ENCODE measurements at regions not wholly inside any gene's neighbourhood (a gene's known extent, or its start where the extent isn't known, plus 50 kb on each side); places are given as distances from the start of the nearest gene placed in this dataset.

DNA sequence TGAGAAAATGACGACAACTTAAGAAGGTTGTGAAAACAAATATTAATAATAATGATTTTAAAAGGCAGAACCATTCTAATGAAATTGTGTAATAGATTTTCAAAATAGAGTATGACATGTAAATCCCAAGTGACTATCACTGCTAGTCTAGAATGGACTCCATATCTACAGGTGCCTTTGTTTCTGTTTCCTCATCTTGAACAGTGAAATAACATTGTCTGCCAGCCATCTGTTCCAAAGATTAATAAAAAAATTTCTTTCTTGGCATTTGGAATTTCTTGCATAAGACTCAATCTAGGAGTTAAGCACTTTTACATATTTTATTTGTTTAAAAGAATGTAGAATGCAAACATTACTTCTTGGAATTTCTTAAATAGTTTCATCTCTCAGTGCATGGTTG is 520.1 kb upstream of the ARGLU1 start:
- no peaks in the 10 kb centered on the region for H3K36me3 Mint-ChIP-seq (ENCODE audit: low read depth)
- H3K4me1 Mint-ChIP-seq (ENCODE audit: low read depth), result no peaks in the 10 kb centered on the region
- H3K4me3 Mint-ChIP-seq, result no peak overlapping the region
- H3K27me3 Mint-ChIP-seq, result no peaks in the 10 kb centered on the region
- H3K9me3 Mint-ChIP-seq, result peaks cover 6% of the 10 kb centered on the region
- H3K27ac Mint-ChIP-seq, result no peak overlapping the region

DNA sequence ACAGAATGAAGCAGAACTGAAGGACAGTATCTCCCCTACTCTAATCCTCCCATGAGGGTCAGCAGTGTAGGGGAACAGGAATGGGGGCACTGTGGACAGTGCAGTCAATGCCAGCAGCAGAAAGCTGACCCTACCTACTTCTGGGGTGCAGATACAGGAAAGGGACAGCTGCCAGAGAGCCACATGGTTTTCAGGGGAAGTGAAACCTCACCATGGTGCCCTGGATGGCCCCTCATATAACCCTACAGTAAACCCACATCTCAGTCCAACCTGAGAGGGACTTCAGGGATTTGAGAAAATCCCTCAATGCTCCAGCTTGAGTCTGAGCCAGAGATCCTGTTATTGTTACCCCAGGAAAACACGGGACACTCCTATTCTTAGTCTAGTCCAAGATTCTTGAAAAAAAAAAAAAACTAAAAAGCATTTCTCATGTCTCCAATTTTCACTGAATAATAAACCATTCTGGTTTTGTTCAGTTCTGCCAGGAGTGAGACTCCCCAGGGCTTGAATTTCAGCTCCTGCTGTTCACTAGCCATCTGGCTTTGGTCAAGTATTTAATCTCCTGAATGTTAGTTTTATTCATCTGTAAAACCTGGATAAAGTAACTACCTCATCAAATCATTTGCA is 511.6 kb upstream of the ARGLU1 start:
- peaks cover 12% of the 10 kb centered on the region for H3K9me3 Mint-ChIP-seq
- no peak overlapping the region for H3K27ac Mint-ChIP-seq
- no peaks in the 10 kb centered on the region for H3K36me3 Mint-ChIP-seq (ENCODE audit: low read depth)
- no peak overlapping the region for H3K4me3 Mint-ChIP-seq
- no peaks in the 10 kb centered on the region for H3K4me1 Mint-ChIP-seq (ENCODE audit: low read depth)
- no peaks in the 10 kb centered on the region for H3K27me3 Mint-ChIP-seq

DNA sequence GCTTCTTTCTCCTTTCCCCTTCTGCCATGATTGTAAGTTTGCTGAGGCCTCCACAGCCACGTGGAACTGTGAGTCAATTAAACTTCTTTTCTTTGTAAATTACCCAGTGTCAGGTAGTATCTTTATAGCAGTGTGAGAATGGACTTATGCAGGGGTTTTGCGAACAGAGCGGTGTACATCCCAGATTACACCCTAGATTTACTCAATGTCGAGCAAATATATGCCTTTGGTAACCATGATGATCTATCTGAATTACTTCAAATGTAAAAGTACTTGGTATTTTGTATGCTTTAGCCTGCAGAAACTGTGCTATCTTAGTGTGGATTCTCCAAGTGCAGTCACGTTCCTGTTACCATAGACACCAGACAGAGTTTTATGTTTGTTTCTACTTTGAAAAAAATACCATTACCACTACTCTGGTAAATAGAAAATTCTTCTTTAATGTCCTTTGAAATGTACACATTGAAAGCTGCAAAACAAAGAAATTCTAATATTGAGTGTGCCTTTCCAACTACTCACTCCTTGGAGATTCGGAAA is 510.4 kb upstream of the ARGLU1 start:
- Mint-ChIP-seq H3K27me3 (no peaks in the 10 kb centered on the region), H3K27ac (no peak overlapping the region), H3K4me1 (ENCODE audit: low read depth) (no peaks in the 10 kb centered on the region), H3K36me3 (ENCODE audit: low read depth) (no peaks in the 10 kb centered on the region), H3K4me3 (no peak overlapping the region), H3K9me3 (peaks cover 6% of the 10 kb centered on the region)

DNA sequence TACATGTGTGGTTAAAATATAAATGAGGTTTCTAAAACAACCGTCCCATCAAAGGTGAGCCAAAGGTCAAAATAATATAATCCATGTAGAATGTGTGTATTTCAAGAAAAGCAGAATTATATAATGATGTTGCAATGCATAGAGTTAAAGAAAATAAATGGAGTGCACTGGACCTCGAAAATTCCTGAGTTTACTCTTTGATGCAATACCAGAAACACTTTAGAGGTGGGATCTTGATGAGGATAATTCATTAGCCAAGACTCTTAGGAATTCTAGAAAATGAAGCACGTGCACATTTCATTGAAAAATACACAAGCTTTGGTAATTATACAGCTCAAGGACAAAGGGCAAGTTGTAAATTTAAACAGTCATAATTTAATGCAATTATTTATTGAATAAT is 508.9 kb upstream of the ARGLU1 start:
- no peaks in the 10 kb centered on the region for H3K27me3 Mint-ChIP-seq
- no peaks in the 10 kb centered on the region for H3K4me1 Mint-ChIP-seq (ENCODE audit: low read depth)
- no peak overlapping the region for H3K27ac Mint-ChIP-seq
- no peak overlapping the region for H3K4me3 Mint-ChIP-seq
- H3K36me3 Mint-ChIP-seq (ENCODE audit: low read depth), result no peaks in the 10 kb centered on the region
- H3K9me3 Mint-ChIP-seq, result peaks cover 6% of the 10 kb centered on the region

DNA sequence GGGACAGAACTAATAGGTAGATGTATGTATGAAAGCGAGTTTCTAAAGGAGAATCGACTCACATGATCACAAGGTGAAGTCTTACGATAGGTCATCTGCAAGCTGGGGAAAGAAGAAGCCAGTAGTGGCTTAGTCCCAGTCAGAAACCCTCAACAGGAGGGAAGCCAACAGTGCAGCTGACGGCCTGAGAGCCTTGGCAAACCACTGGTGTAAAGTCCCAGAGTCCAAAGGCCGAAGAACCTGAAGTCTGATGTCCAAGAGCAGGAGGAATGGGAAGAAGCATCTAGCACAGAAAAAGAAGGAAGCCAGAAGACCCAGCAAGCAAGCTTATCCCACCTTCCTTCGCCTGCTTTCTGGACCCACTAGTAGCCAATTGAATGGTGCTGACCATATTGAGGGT is 507.6 kb upstream of the ARGLU1 start:
- no peaks in the 10 kb centered on the region for H3K27me3 Mint-ChIP-seq
- no peaks in the 10 kb centered on the region for H3K36me3 Mint-ChIP-seq (ENCODE audit: low read depth)
- H3K4me3 Mint-ChIP-seq, result no peak overlapping the region
- peaks cover 6% of the 10 kb centered on the region for H3K9me3 Mint-ChIP-seq
- H3K4me1 Mint-ChIP-seq (ENCODE audit: low read depth), result no peaks in the 10 kb centered on the region
- no peak overlapping the region for H3K27ac Mint-ChIP-seq

DNA sequence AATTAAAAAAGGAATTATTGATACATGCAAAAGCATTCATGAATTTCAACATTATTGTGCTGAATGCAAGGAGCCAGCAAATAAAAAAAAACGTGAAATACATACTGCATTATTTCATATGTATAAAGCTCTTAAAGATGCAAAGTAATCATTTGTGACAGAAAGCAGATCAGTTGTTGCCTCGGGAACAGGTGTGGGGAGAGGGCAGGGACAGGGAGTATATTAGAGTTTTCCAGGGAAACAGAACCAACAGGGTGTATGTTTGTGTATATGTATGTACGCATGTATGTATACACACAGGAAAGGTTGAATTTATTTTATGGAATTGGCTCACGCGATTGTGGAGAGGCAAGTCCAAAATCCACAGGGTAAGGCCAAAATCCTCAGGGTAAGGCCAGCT is 502.9 kb upstream of the ARGLU1 start:
- Mint-ChIP-seq H3K4me1 (ENCODE audit: low read depth) (no peaks in the 10 kb centered on the region), H3K9me3 (peaks cover 4% of the 10 kb centered on the region), H3K4me3 (no peak overlapping the region), H3K36me3 (ENCODE audit: low read depth) (no peaks in the 10 kb centered on the region), H3K27ac (no peak overlapping the region), H3K27me3 (no peaks in the 10 kb centered on the region)

DNA sequence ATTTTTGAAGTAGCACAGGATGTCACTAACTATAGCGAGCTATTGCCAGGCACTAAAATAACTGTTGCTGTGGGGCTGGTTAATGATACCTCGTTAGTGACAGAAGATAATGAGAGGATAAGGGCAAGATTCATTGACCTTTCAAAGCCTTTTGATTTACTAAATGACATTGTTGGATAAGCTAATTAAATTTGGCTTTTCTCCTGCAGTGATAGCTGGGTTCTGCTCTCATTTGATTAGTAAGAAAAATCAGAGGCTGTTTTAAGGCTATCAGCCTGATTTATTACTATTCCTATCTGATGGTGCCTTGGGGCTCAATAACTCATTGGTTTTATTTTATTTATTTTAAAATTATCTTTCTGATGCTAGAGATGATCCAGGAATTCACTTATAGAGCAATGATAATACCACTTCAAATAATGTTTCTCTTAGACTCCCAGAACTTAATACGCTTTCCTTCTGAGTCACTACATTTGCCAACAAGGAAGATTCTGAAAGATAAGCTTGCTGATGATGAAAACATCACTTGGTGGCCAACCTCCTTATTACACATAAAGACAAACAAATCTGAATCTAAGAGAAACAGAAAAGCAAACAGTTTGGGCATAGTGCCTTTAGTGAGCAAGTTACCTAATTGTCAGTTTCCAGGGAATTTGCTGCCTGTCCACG is 501.3 kb upstream of the ARGLU1 start:
- Mint-ChIP-seq H3K27ac (no peak overlapping the region), H3K27me3 (no peaks in the 10 kb centered on the region), H3K9me3 (no peaks in the 10 kb centered on the region), H3K4me1 (ENCODE audit: low read depth) (no peaks in the 10 kb centered on the region), H3K4me3 (no peak overlapping the region), H3K36me3 (ENCODE audit: low read depth) (no peaks in the 10 kb centered on the region)

DNA sequence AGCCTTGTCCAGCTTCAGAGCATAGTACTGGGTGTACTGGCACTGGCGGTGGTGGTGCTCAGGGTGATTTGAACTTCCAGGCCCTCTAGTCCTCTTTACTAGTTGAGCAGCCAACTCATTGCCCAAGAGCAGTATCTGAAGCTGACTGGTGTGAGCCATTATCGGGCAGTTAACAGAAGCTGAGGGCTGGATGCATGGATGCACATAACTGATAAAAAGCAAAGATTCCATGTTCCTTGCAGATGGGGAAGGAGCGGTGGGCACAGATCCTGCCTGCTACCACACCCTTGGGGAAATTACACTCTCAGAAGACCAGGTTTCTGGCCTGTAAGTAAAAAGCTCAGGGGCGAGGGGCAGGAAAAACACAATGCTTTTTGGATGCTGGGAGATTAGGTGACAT is 499.4 kb upstream of the ARGLU1 start:
- Mint-ChIP-seq H3K36me3 (ENCODE audit: low read depth) (no peaks in the 10 kb centered on the region), H3K27me3 (no peaks in the 10 kb centered on the region), H3K9me3 (no peaks in the 10 kb centered on the region), H3K4me1 (ENCODE audit: low read depth) (no peaks in the 10 kb centered on the region), H3K27ac (no peak overlapping the region), H3K4me3 (no peak overlapping the region)

DNA sequence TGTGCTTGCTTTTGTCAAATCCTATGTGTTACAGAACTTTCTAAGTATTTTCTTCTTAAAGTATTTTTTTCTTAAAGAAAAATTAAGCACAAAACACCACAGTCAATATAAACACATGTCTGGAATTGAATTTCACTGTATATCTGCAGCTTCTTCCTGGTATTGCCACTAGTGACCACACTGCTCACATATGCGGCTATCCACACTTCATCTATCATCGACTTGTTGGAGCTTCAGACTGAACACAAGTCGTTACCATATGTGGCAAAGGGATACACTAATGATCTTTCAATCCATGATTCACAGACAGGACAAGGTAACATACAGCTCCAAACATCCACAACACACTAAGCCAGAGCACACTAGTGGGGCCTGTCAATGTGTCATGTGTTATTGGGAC is 498.4 kb upstream of the ARGLU1 start:
- Mint-ChIP-seq H3K9me3 (peaks cover under 1% of the 10 kb centered on the region), H3K4me1 (ENCODE audit: low read depth) (no peaks in the 10 kb centered on the region), H3K36me3 (ENCODE audit: low read depth) (no peaks in the 10 kb centered on the region), H3K4me3 (no peak overlapping the region), H3K27me3 (no peaks in the 10 kb centered on the region), H3K27ac (no peak overlapping the region)

DNA sequence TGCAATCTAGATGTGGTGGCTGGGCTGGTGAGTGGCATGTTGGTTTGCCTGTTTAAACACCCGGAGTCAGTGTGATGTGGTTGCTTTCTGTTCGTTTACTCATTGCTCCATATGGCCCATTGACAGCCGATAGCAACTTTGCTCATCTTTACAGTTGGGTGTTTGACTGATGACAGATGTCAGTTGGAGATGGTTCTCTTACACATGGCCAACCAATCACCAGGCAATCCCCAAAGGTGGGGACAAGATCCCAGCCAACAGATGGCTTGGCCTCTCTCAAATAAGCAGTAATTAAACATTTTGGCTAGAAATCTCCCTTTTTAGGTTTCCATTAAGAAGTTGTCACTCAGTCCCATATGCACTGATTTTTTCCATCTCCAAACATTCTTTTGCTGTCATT is 497.1 kb upstream of the ARGLU1 start:
- Mint-ChIP-seq H3K4me3 (no peak overlapping the region), H3K4me1 (ENCODE audit: low read depth) (no peaks in the 10 kb centered on the region), H3K27ac (no peak overlapping the region), H3K36me3 (ENCODE audit: low read depth) (no peaks in the 10 kb centered on the region), H3K27me3 (no peaks in the 10 kb centered on the region), H3K9me3 (peaks cover 4% of the 10 kb centered on the region)

DNA sequence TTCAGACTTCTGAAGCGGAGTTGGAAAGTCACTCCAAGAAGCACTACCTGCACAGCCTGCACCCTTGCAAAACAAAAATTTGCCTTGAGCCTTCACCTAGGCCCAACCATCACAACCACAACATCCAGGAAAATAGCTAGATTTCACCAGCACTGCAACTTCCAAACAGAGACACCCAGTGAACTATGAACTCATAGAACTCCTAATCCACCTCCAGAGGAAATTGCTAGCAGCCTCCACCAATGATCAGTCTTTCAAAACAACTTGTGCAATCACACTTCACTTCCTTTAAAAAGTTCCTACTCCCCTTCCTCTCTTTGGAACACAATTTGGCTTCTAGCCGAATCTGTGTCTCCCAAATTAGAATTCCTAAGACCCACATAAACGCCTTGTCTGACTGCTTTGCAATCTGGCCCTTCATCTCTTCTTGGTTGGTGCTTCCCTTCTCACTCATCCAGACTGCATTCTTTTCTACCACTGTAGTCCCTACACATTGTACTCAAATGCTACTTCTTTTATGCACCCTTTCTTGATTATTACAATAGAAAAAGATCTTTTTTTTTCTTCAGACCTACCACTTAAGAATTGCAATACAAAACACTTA is 489.2 kb upstream of the ARGLU1 start:
- H3K27ac Mint-ChIP-seq, result no peak overlapping the region
- H3K4me1 Mint-ChIP-seq (ENCODE audit: low read depth), result no peaks in the 10 kb centered on the region
- no peaks in the 10 kb centered on the region for H3K27me3 Mint-ChIP-seq
- no peaks in the 10 kb centered on the region for H3K36me3 Mint-ChIP-seq (ENCODE audit: low read depth)
- H3K4me3 Mint-ChIP-seq, result no peak overlapping the region
- H3K9me3 Mint-ChIP-seq, result peaks cover 17% of the 10 kb centered on the region

DNA sequence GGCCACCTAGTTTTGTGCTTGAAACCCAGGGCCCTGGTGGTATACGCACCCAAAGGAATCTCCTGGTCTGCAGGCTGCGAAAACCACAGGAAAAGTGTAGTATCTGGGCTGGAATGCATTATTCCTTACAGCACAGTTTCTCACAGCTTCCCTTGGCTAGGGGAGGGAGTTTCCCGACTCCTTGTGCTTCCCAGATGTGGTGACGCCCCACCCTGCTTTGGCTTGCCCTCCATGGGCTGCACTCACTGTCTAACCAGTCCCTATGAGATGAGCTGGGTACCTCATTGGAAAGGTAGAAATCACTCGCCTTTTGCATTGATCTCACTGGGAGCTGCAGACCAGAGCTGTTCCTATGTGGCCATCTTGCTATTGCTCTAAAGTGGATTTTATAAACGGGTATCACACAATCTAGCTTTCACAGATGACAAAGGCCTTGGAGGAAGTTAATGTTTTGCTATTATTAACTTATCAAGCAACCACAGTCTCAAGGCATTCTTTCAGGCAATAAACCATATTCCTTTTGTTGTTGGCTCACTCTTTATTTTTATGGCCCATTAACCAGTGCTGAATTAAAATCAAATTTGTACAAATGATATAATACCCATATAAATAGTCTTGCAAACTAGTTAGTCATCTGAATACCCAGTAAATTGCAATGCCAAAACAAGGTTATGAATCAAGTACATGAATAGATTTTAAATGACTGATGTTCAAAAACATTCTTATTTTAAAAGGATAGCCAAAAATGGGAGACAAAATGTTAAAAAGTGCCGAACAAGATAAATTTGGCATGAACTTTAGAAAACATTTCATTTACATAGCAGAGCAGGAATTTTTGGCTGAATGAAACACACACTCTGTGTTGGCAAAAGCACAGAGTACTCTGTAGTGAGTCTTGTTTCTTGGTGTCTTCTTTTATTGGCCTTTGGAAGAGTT is 475.4 kb upstream of the ARGLU1 start:
- H3K4me3 Mint-ChIP-seq, result no peak overlapping the region
- no peaks in the 10 kb centered on the region for H3K27me3 Mint-ChIP-seq
- H3K4me1 Mint-ChIP-seq (ENCODE audit: low read depth), result no peaks in the 10 kb centered on the region
- peaks cover 12% of the 10 kb centered on the region for H3K9me3 Mint-ChIP-seq
- no peaks in the 10 kb centered on the region for H3K36me3 Mint-ChIP-seq (ENCODE audit: low read depth)
- H3K27ac Mint-ChIP-seq, result no peak overlapping the region

DNA sequence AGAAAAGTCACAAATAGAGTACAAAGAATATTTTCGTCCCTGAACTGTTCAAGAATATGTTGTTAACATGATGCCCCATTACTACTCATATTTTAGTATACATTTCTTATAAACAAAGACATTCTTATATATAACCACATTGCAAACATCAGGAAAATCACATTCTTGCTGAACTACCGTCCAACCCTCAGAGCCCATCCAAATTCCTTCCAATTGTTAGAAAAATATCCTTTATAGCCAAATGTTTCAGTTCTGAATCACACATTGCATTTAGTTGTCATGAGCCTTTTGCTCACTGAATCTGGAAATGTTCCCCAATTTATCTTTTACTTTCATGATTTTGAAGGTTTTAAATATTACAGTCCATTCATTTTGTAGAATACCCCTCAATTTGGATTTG is 467.8 kb upstream of the ARGLU1 start:
- H3K27ac Mint-ChIP-seq, result no peak overlapping the region
- no peaks in the 10 kb centered on the region for H3K4me1 Mint-ChIP-seq (ENCODE audit: low read depth)
- H3K9me3 Mint-ChIP-seq, result peaks cover 11% of the 10 kb centered on the region
- H3K4me3 Mint-ChIP-seq, result no peak overlapping the region
- H3K36me3 Mint-ChIP-seq (ENCODE audit: low read depth), result no peaks in the 10 kb centered on the region
- H3K27me3 Mint-ChIP-seq, result no peaks in the 10 kb centered on the region

DNA sequence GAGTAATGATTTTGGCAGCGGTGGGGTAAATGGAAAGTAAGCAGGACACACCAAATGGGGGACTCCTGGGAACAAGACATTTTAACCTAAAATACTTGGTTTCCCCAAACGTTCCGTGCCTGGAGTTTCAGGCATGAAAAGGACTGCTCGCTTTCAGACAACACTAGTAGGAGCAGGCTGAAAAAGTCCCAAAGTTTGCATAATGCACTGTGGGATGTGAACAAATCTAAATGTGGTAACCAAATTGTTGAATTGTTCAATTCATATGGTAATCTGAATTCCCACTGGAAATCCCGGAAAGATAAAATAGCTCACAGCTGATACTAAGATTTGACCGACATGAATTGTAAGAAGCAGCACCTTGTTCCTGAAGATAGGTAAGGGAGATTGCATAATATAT is 467.2 kb upstream of the ARGLU1 start:
- Mint-ChIP-seq H3K27me3 (no peaks in the 10 kb centered on the region), H3K4me3 (no peak overlapping the region), H3K4me1 (ENCODE audit: low read depth) (no peaks in the 10 kb centered on the region), H3K27ac (no peak overlapping the region), H3K9me3 (peaks cover 8% of the 10 kb centered on the region), H3K36me3 (ENCODE audit: low read depth) (no peaks in the 10 kb centered on the region)

Measured in stimulated activated naive CD8-positive, alpha-beta T cell treated with anti-CD3 and anti-CD28 coated beads, Interleukin-15, Interleukin-2, amounts not matched to agents 100 ng/mL and 50 ng/mL, for 24 hours (primary cell).